BJ (cell line): ENCODE measurements at regions not wholly inside any gene's neighbourhood (a gene's known extent, or its start where the extent isn't known, plus 50 kb on each side); places are given as distances from the start of the nearest gene placed in this dataset.

Source experiments
- CTCF ChIA-PET: fragments of 350-600 bp; formaldehyde crosslinking; extraction: SDS; loops from one replicate; lab custom pipeline; 2021; ENCODE audit warnings: antibody characterized with exemption, inconsistent platforms; lab: Yijun Ruan, JAX
- POLR2A ChIA-PET: fragments of 300-600 bp; sonication (Branson Sonifier 250); formaldehyde crosslinking; extraction: SDS; loops from one replicate; lab custom pipeline; 2021; ENCODE audit warnings: antibody characterized with exemption; lab: Charles Lee
- DNase-seq: peaks from one replicate; pipeline ENCODE4 v3.0.0-alpha.2; 2011; ENCODE audit warnings: low read depth
- H3K27me3 ChIP-seq: 2 replicates; pipeline ENCODE4 v1.6.0; 2011; ENCODE audit warnings: low read length; ENCODE audit not compliant: control insufficient read depth, insufficient read depth
- H3K36me3 ChIP-seq: 2 replicates; pipeline ENCODE4 v1.5.1; 2011; ENCODE audit warnings: low read length; ENCODE audit not compliant: control insufficient read depth, insufficient read depth
- H3K4me3 ChIP-seq: 2 replicates; pipeline ENCODE4 v1.5.1; 2011; ENCODE audit warnings: low read depth, mild to moderate bottlenecking, control low read depth, low read length
- CTCF ChIP-seq: IDR thresholded peaks from 2 replicates; pipeline ENCODE4 v1.5.1; 2011; ENCODE audit warnings: low read depth, mild to moderate bottlenecking, control low read depth, inconsistent platforms, low read length, moderate library complexity; ENCODE audit not compliant: insufficient read depth

DNA sequence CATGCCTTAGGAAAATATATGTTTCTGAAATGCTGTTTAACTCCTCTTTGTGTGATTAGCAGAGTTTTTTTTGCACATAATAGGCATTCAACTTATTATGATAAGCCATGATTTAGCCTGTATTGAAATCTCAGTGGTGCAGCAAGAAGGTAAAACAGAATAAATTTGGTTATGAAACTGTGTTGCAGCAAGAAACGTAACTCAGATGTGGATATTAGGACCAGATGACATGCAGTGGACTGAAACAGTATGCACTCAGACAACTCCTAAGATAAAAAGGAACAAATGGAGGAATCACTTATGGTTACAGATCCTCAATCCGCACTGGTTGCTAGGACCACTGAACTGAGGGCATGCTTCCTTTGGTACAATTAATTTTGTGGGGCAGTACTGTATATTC, 254.2 kb upstream of the HSF2 start:
- ChIA-PET POLR2A (no interaction called here), CTCF (no interaction called here)
- TF ChIP-seq CTCF: no peak
- Histone ChIP-seq H3K36me3 (no peaks in the 10 kb centered on the region), H3K4me3 (no peak overlapping the region), H3K27me3 (no peaks in the 10 kb centered on the region)
- no peak for DNase-seq

DNA sequence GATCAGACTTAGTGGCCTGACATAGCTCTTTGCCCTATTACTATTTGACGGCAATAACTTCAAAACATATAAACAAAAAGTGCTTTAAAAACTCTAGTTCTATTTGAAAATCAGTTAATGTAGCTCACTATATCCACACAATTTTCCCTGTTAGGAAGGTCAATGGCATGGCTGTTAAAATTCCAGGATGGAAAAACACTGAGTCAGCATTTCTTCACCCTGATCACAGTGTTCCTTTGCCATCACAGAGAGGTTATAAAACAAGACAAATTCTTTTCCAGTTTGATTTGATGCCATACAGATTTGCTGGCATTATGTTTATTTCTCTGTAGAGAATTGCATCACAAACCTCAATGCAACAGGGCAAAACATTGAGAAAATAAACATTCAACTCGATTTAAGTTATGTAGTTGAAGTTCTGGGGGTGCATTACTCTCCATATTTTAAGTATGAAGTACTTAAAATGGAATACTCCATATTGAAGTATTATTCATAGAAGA, 253.7 kb upstream of the HSF2 start:
- H3K27me3 ChIP-seq: no peaks in the 10 kb centered on the region
- DNase-seq: no peak
- POLR2A ChIA-PET: no interaction called here
- CTCF ChIA-PET: no interaction called here
- no peak for TF ChIP-seq CTCF
- H3K36me3 ChIP-seq: no peaks in the 10 kb centered on the region
- no peak overlapping the region for H3K4me3 ChIP-seq

GRCh38 chr6:122147291-122147690, 252.2 kb upstream of the HSF2 start:
- Histone ChIP-seq H3K4me3 (no peak overlapping the region), H3K36me3 (no peaks in the 10 kb centered on the region), H3K27me3 (no peaks in the 10 kb centered on the region)
- TF ChIP-seq CTCF: no peak
- no peak for DNase-seq
- CTCF ChIA-PET: no interaction called here
- POLR2A ChIA-PET: no interaction called here

GRCh38 chr6:122151066-122151465, 248.4 kb upstream of the HSF2 start:
- ChIA-PET CTCF (no interaction called here), POLR2A (no interaction called here)
- Histone ChIP-seq H3K4me3 (no peak overlapping the region), H3K36me3 (no peaks in the 10 kb centered on the region), H3K27me3 (no peaks in the 10 kb centered on the region)
- no peak for TF ChIP-seq CTCF
- no peak for DNase-seq

GRCh38 chr6:122151763-122152162, 247.7 kb upstream of the HSF2 start:
- Histone ChIP-seq H3K27me3 (no peaks in the 10 kb centered on the region), H3K36me3 (no peaks in the 10 kb centered on the region), H3K4me3 (no peak overlapping the region)
- TF ChIP-seq CTCF: no peak
- DNase-seq: no peak
- ChIA-PET CTCF (interaction anchor here (0.6 kb wide), 1 partner anchor 1248 kb away, joined by 4 read pairs; no protein-coding TSS in a partner anchor), POLR2A (no interaction called here)
